Chondrocyte (in vitro differentiated cells): ENCODE measurements at regions not wholly inside any gene's neighbourhood (a gene's known extent, or its start where the extent isn't known, plus 50 kb on each side); places are given as distances from the start of the nearest gene placed in this dataset.

ENCODE experiments used
- DNase-seq: peaks from one replicate; pipeline ENCODE4 v3.0.0; 2021; ENCODE audit warnings: mixed read lengths, low spot score
- H3K27ac Mint-ChIP-seq: one replicate; pipeline ENCODE4 v1.8.0; 2021; ENCODE audit warnings: mild to moderate bottlenecking, moderate library complexity, mixed read lengths; ENCODE audit not compliant: unreplicated experiment
- H3K27me3 Mint-ChIP-seq: 2 replicates; pipeline ENCODE4 v1.8.0; 2021; ENCODE audit warnings: low read depth, mixed read lengths
- H3K36me3 Mint-ChIP-seq: 2 replicates; pipeline ENCODE4 v1.8.0; 2021; ENCODE audit warnings: low read depth, mixed read lengths
- H3K4me1 Mint-ChIP-seq: 2 replicates; pipeline ENCODE4 v1.8.0; 2021; ENCODE audit warnings: low read depth, mild to moderate bottlenecking, mixed read lengths
- H3K4me3 Mint-ChIP-seq: one replicate; pipeline ENCODE4 v1.8.0; 2021; ENCODE audit warnings: mild to moderate bottlenecking, moderate library complexity, mixed read lengths; ENCODE audit not compliant: unreplicated experiment
- H3K9me3 Mint-ChIP-seq: 2 replicates; pipeline ENCODE4 v1.8.0; 2021; ENCODE audit warnings: low read depth, mixed read lengths
- TF ChIP-seq, protein P1 (sequence below): fragments of 200-600 bp; sonication (generic); IDR thresholded peaks from 2 replicates; pipeline ENCODE4 v1.5.0; 2021; ENCODE audit warnings: antibody characterized with exemption, mild to moderate bottlenecking, moderate library complexity

DNA sequence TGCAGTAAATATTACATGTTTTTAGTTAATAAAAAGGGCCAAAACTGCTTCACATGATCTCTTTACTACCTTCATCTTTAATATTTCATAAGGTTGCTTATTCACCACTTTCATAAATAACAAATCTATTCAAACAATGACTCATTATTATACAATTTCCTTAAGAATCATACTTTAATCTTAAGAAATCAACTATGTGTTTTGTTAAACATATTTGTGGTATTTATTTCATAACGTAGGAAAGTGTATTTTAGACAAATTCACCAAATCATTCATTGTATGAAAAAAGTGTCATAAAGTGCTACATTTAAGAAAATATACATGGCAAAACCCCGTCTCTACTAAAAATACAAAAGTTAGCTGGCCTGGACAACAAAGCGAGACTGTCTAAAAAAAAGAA is 150.5 kb upstream of the RXFP1 start:
- H3K4me3 Mint-ChIP-seq: no peak overlapping the region
- H3K9me3 Mint-ChIP-seq: peaks cover 12% of the 10 kb centered on the region
- peaks cover 26% of the 10 kb centered on the region for H3K4me1 Mint-ChIP-seq
- H3K36me3 Mint-ChIP-seq: peaks cover 3% of the 10 kb centered on the region
- no peaks in the 10 kb centered on the region for H3K27me3 Mint-ChIP-seq
- H3K27ac Mint-ChIP-seq: peak overlapping the region; percentile 19
- TF ChIP-seq, protein P1, sequence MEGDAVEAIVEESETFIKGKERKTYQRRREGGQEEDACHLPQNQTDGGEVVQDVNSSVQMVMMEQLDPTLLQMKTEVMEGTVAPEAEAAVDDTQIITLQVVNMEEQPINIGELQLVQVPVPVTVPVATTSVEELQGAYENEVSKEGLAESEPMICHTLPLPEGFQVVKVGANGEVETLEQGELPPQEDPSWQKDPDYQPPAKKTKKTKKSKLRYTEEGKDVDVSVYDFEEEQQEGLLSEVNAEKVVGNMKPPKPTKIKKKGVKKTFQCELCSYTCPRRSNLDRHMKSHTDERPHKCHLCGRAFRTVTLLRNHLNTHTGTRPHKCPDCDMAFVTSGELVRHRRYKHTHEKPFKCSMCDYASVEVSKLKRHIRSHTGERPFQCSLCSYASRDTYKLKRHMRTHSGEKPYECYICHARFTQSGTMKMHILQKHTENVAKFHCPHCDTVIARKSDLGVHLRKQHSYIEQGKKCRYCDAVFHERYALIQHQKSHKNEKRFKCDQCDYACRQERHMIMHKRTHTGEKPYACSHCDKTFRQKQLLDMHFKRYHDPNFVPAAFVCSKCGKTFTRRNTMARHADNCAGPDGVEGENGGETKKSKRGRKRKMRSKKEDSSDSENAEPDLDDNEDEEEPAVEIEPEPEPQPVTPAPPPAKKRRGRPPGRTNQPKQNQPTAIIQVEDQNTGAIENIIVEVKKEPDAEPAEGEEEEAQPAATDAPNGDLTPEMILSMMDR: no peak
- no peak for DNase-seq

DNA sequence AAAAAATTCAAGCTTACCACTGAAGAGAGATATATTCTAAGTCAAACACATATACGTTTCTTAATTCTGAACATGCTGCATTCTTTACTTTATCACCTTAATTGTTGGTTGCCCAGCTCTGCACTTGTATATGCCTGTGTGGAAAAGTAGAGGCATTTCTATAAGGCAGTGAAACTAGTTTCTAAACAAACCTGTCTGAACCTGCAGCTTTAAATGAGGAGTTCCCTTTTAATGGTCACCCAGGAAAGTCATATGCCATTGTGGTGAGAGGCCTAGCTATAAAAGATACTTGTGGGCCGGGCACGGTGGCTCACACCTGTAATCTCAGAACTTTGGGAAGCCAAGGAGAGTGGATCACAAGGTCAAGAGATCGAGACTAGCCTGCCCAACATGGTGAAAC is 147.4 kb upstream of the RXFP1 start:
- peaks cover 2% of the 10 kb centered on the region for H3K27me3 Mint-ChIP-seq
- DNase-seq: no peak
- no peak overlapping the region for H3K4me3 Mint-ChIP-seq
- peaks cover 1% of the 10 kb centered on the region for H3K9me3 Mint-ChIP-seq
- peaks cover 26% of the 10 kb centered on the region for H3K4me1 Mint-ChIP-seq
- TF ChIP-seq, protein P1: no peak
- H3K36me3 Mint-ChIP-seq: no peaks in the 10 kb centered on the region
- H3K27ac Mint-ChIP-seq: no peak overlapping the region

DNA sequence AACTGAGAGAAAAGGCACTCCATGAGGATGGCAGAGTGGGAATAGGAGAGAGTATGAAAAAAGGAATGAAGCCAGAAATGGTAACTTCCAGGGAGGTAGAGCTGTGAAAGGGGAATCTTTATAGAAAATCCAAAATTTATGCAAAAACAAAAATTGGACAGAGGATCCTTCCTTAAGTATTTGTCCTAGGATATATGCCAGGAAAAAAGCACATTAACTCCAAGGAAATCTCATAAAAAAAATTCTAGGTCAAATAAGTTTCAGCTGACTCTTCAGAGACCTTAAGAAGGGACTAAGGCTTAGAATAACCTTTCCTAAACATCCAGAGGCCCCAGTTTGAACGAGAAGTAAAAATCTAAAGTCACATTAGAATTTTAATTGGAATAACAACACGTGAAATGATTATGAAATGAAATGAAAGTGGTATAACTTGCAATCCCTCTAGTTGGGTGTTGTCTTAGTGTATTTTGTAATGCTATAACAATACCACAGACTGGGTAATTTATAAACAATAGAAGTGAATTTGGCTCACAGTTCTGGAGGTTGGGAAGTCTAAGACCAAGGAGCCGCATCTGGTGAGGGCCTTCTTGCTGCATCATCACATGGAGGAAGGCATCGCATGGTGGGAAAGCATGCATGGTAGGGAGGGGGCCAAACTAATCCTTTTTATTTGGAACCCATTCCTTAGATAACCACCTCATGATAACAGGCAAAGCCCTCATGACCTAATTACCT is 145.4 kb upstream of the RXFP1 start:
- Mint-ChIP-seq H3K27ac (no peak overlapping the region), H3K4me3 (no peak overlapping the region), H3K36me3 (no peaks in the 10 kb centered on the region), H3K9me3 (peaks cover 4% of the 10 kb centered on the region), H3K4me1 (peaks cover 16% of the 10 kb centered on the region), H3K27me3 (peaks cover 4% of the 10 kb centered on the region)
- DNase-seq: no peak
- TF ChIP-seq, protein P1: no peak

DNA sequence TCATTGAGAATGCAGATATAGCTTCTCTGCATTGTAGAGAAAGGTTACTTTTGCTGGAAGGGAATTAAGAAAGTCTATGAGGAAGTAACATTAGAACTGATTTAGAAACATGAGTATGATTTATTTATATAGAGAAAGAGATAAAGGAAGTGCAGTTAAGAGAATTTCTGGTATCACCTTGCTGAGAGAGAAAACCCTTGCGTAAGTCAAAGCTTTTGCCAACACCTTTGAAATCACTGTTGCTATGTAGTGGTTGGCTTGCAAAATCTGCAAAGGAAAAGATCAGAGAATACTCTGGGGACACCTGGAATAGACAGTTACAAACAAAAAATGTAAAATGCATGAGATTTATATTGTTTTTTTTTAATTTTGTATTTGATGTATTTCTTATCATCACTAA is 137.3 kb upstream of the RXFP1 start:
- Mint-ChIP-seq H3K36me3 (no peaks in the 10 kb centered on the region), H3K27me3 (peaks cover 4% of the 10 kb centered on the region), H3K4me3 (no peak overlapping the region), H3K9me3 (peaks cover 2% of the 10 kb centered on the region), H3K27ac (no peak overlapping the region), H3K4me1 (no peaks in the 10 kb centered on the region)
- DNase-seq: no peak
- TF ChIP-seq, protein P1: no peak

DNA sequence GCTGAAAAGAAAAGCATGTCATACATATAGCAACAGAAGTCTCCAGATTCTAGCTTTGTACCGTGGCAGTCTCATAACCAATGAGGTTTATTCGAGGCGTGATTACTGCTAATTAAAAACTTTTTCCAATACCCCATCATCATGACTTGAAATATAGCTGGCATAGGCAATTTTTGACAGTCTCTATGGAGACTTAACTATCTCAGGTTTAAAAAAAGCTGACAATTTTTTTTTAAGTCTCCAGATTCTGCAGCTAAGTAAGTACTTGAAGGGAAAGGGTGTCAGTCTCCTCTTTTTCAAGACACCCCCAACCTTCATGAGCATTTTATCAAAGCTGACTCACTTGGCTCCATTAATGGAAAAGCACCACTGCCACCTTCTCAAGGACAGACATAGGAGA is 126.3 kb upstream of the RXFP1 start:
- H3K27ac Mint-ChIP-seq: no peak overlapping the region
- peaks cover 4% of the 10 kb centered on the region for H3K36me3 Mint-ChIP-seq
- H3K4me3 Mint-ChIP-seq: no peak overlapping the region
- H3K4me1 Mint-ChIP-seq: no peaks in the 10 kb centered on the region
- TF ChIP-seq, protein P1: no peak
- H3K27me3 Mint-ChIP-seq: peaks cover 18% of the 10 kb centered on the region
- peaks cover 2% of the 10 kb centered on the region for H3K9me3 Mint-ChIP-seq
- DNase-seq: no peak
